ENCODE measurements at regions not wholly inside any gene's neighbourhood (a gene's known extent, or its start where the extent isn't known, plus 50 kb on each side); places are given as distances from the start of the nearest gene placed in this dataset.

- Histone ChIP-seq H3K4me1 (no peaks in the 10 kb centered on the region), H3K4me3 (ENCODE audit: low read depth, low read length) (no peak overlapping the region), H3K27me3 (replicated peaks; ENCODE audit: control insufficient read depth, insufficient read depth, low read length) (no peaks in the 10 kb centered on the region), H3K36me3 (ENCODE audit: control insufficient read depth, insufficient read depth, low read length) (no peaks in the 10 kb centered on the region), H3K9me3 (no peaks in the 10 kb centered on the region)
- POLR2A ChIA-PET = no interaction called here
- TF ChIP-seq, protein P1, sequence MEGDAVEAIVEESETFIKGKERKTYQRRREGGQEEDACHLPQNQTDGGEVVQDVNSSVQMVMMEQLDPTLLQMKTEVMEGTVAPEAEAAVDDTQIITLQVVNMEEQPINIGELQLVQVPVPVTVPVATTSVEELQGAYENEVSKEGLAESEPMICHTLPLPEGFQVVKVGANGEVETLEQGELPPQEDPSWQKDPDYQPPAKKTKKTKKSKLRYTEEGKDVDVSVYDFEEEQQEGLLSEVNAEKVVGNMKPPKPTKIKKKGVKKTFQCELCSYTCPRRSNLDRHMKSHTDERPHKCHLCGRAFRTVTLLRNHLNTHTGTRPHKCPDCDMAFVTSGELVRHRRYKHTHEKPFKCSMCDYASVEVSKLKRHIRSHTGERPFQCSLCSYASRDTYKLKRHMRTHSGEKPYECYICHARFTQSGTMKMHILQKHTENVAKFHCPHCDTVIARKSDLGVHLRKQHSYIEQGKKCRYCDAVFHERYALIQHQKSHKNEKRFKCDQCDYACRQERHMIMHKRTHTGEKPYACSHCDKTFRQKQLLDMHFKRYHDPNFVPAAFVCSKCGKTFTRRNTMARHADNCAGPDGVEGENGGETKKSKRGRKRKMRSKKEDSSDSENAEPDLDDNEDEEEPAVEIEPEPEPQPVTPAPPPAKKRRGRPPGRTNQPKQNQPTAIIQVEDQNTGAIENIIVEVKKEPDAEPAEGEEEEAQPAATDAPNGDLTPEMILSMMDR (IDR thresholded peaks at IDR 0.05; ENCODE audit: insufficient read depth in 1 of 2, low read depth in 1 of 2, low read length in 1 of 2, severe bottlenecking in 1 of 2, unreplicated experiment in 1 of 2) = no peak
- Mint-ChIP-seq H3K4me1 (ENCODE audit: low read depth, unreplicated experiment) (no peaks in the 10 kb centered on the region), H3K36me3 (ENCODE audit: insufficient read depth, unreplicated experiment) (no peaks in the 10 kb centered on the region), H3K27me3 (ENCODE audit: insufficient read depth, unreplicated experiment) (peaks cover 18% of the 10 kb centered on the region), H3K4me3 (ENCODE audit: unreplicated experiment) (no peak overlapping the region), H3K9me3 (ENCODE audit: unreplicated experiment) (no peaks in the 10 kb centered on the region), H3K27ac (ENCODE audit: unreplicated experiment) (no peak overlapping the region)
- CTCF ChIA-PET = no interaction called here
- intact Hi-C loops (cut with micrococcal nuclease; ENCODE audit: unreplicated experiment) = no loop called here
- no peak for DNase-seq
- BruUV-seq (replicated peaks) = no TSS peak
Measured at GRCh38 chr9:2928411-2928810, 84.5 kb upstream of the PUM3 start.

DNA sequence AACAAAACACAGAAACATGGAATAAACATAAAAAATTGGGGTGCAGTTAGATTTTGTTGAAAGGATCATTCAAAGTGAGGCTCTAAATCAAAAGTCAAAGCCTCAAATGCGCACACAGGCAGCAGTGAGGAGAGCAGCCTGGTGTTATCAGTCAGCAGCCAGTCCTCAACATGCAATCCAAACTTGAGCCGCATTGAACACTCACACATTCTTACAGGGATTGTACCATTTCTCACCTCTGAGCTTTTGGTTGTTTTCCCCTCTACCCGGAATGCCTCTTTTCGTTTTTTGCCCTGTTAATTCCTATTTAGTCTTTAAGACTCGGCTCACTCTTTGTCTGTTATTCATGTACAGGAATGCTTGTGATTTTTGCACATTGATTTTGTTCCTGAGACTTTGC lies 81.1 kb upstream of the PUM3 start:
- H3K4me3 Mint-ChIP-seq (ENCODE audit: unreplicated experiment) = no peak overlapping the region
- peaks cover 7% of the 10 kb centered on the region for H3K27me3 Mint-ChIP-seq (ENCODE audit: insufficient read depth, unreplicated experiment)
- H3K9me3 Mint-ChIP-seq (ENCODE audit: unreplicated experiment) = no peaks in the 10 kb centered on the region
- Histone ChIP-seq H3K9me3 (no peaks in the 10 kb centered on the region), H3K4me1 (no peaks in the 10 kb centered on the region), H3K27me3 (replicated peaks; ENCODE audit: control insufficient read depth, insufficient read depth, low read length) (no peaks in the 10 kb centered on the region), H3K4me3 (ENCODE audit: low read depth, low read length) (no peak overlapping the region), H3K36me3 (ENCODE audit: control insufficient read depth, insufficient read depth, low read length) (no peaks in the 10 kb centered on the region)
- POLR2A ChIA-PET = no interaction called here
- no peaks in the 10 kb centered on the region for H3K4me1 Mint-ChIP-seq (ENCODE audit: low read depth, unreplicated experiment)
- intact Hi-C loops (cut with micrococcal nuclease; ENCODE audit: unreplicated experiment) = no loop called here
- TF ChIP-seq, protein P1 (IDR thresholded peaks at IDR 0.05; ENCODE audit: insufficient read depth in 1 of 2, low read depth in 1 of 2, low read length in 1 of 2, severe bottlenecking in 1 of 2, unreplicated experiment in 1 of 2) = no peak
- CTCF ChIA-PET = no interaction called here
- no peaks in the 10 kb centered on the region for H3K36me3 Mint-ChIP-seq (ENCODE audit: insufficient read depth, unreplicated experiment)
- no peak overlapping the region for H3K27ac Mint-ChIP-seq (ENCODE audit: unreplicated experiment)
- DNase-seq = no peak
- BruUV-seq (replicated peaks) = no TSS peak

- H3K4me1 ChIP-seq = no peaks in the 10 kb centered on the region
- peaks cover 3% of the 10 kb centered on the region for H3K27me3 Mint-ChIP-seq (ENCODE audit: insufficient read depth, unreplicated experiment)
- H3K9me3 Mint-ChIP-seq (ENCODE audit: unreplicated experiment) = no peaks in the 10 kb centered on the region
- H3K4me3 ChIP-seq (ENCODE audit: low read depth, low read length) = no peak overlapping the region
- POLR2A ChIA-PET = no interaction called here
- CTCF ChIA-PET = no interaction called here
- H3K27me3 ChIP-seq (replicated peaks; ENCODE audit: control insufficient read depth, insufficient read depth, low read length) = no peaks in the 10 kb centered on the region
- no peaks in the 10 kb centered on the region for H3K4me1 Mint-ChIP-seq (ENCODE audit: low read depth, unreplicated experiment)
- no TSS peak for BruUV-seq (replicated peaks)
- no peaks in the 10 kb centered on the region for H3K9me3 ChIP-seq
- intact Hi-C loops (cut with micrococcal nuclease; ENCODE audit: unreplicated experiment) = no loop called here
- no peak overlapping the region for H3K4me3 Mint-ChIP-seq (ENCODE audit: unreplicated experiment)
- no peak overlapping the region for H3K27ac Mint-ChIP-seq (ENCODE audit: unreplicated experiment)
- no peaks in the 10 kb centered on the region for H3K36me3 ChIP-seq (ENCODE audit: control insufficient read depth, insufficient read depth, low read length)
- no peak for DNase-seq
- TF ChIP-seq, protein P1 (IDR thresholded peaks at IDR 0.05; ENCODE audit: insufficient read depth in 1 of 2, low read depth in 1 of 2, low read length in 1 of 2, severe bottlenecking in 1 of 2, unreplicated experiment in 1 of 2) = no peak
- no peaks in the 10 kb centered on the region for H3K36me3 Mint-ChIP-seq (ENCODE audit: insufficient read depth, unreplicated experiment)
Measured at GRCh38 chr9:2924380-2924768, 80.5 kb upstream of the PUM3 start.
